ENCODE measurements at regions not wholly inside any gene's neighbourhood (a gene's known extent, or its start where the extent isn't known, plus 50 kb on each side); places are given as distances from the start of the nearest gene placed in this dataset.

DNA sequence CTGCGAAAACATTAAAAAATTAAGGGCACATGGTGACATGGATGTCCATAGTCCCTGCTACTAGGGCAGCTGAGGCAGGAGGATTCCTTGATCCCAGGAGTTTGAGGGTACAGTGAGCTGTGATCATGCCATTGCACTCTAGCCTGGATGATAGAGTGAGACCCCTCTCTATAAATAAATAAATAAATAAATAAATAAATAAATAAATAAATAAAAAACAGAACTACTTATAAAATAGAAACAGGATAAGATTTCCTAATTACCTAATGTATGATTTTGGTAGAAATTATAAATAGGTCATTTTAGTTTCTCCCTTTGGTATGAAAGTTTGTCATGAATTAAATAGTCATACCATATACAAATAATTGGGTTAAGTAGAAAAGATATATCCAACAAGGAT, 916.2 kb downstream of the GRIK2 start:
- DNase-seq = no peak

DNA sequence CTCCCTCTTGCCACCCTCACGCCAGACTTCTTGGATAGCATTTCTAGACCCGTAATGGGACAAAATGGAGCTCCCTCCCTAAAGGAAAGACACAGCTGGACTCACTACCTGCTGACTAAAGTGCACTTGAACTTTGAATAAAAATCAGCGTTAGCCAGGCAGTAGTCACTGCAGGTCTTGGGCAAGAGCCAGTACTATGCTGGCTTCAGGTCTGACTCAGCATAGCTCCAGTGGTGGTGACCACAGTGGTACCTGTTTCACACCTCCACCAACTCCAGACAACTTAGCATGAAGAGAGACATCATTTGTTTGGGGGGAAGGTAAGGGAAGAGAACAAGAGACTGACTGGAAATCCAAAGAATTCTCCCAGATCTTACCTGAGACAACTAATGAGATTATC, 906.8 kb downstream of the GRIK2 start:
- DNase-seq = no peak

DNA sequence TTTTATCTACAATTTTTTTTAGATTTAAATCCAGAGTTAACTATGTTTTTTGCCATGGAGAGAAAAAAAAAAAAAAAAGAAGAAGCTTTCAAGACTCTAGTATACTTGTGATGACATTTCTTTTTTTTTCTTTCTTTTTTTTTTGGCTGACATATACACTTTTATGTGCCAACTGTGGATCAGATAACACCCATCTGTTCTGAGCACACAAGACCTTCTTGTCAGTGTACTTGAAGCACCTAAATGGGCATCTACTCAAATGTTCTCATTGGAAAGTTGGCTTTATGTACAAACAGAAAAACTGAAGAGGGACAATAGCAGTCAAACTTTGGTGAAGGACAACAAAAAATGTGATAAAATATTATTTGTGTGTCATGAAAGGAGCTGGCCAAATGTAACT, 904.5 kb downstream of the GRIK2 start:
- no peak for DNase-seq
